Transverse colon (tissue), 4 donors: ENCODE measurements at regions not wholly inside any gene's neighbourhood (a gene's known extent, or its start where the extent isn't known, plus 50 kb on each side); places are given as distances from the start of the nearest gene placed in this dataset.

ENCODE experiments used
- DNase-seq: peaks from one replicate; pipeline ENCODE4 v3.0.0-alpha.2; 2019
- H3K27ac ChIP-seq, 4 donors: fragments of 200-600 bp; sonication (generic); 2 replicates each; pipeline ENCODE4 v1.5.1; 2016 to 2018; ENCODE audit warnings: inconsistent platforms in 4 of 4
- H3K27me3 ChIP-seq: fragments of 200-600 bp; sonication (generic); 2 replicates; pipeline ENCODE4 v1.5.1; 2017; ENCODE audit warnings: inconsistent platforms
- H3K36me3 ChIP-seq, 4 donors: fragments of 200-600 bp; sonication (generic); 2 replicates each; pipeline ENCODE4 v1.5.1; 2017 to 2019; ENCODE audit warnings: inconsistent platforms in 4 of 4
- H3K4me1 ChIP-seq, 4 donors: fragments of 200-600 bp; sonication (generic); 2 replicates each; pipeline ENCODE4 v1.5.1; 2017 to 2020; ENCODE audit warnings: inconsistent platforms in 4 of 4
- H3K4me3 ChIP-seq, 4 donors: fragments of 200-600 bp; sonication (generic); 1 replicate in 1 of 4; 2 replicates in 3 of 4; pipeline versions ENCODE4 v1.5.1 to v1.6.1; 2017 to 2019; ENCODE audit warnings: inconsistent platforms in 4 of 4
- H3K9me3 ChIP-seq, 2 donors: fragments of 200-600 bp; sonication (generic); 2 replicates each; pipeline ENCODE4 v1.5.1; 2017 to 2019; ENCODE audit warnings: inconsistent platforms in 2 of 2
- EP300 ChIP-seq: sonication (generic); formaldehyde crosslinking; IDR thresholded peaks from one replicate; pipeline ENCODE4 v1.6.1; 2017; ENCODE audit warnings: antibody characterized with exemption, low read depth
- POLR2A ChIP-seq: fragments of 450-650 bp; IDR thresholded peaks from one replicate; pipeline ENCODE4 v1.6.1; 2016; ENCODE audit warnings: antibody characterized with exemption, mild to moderate bottlenecking, moderate library complexity
- POLR2AphosphoS5 ChIP-seq, 3 donors: sonication (generic); formaldehyde crosslinking; IDR thresholded peaks; one replicate each; pipeline ENCODE4 v1.6.1; 2016; ENCODE audit warnings: antibody characterized with exemption in 3 of 3
- WGBS, 2 donors: methylation state at CpG; one replicate each; pipeline ENCODE4 v1.1.5; 2018; ENCODE audit warnings: low coverage in 1 of 2; 5-methylcytosine and 5-hydroxymethylcytosine counted together
- in situ Hi-C, 4 donors: fragments of 200-750 bp; cut with MboI; loops; one replicate each; pipeline versions ENCODE4 v1.15.0 to v1.15.1; 2017; ENCODE audit warnings: low sequenced_read_pairs in 3 of 4, low pct_ligation_motif_present in 1 of 4, low pct_unique_long_range_greater_than_20kb in 1 of 4
- intact Hi-C: fragments of 100-400 bp; cut with DNase I; formaldehyde crosslinking; loops from one replicate; pipeline ENCODE4 v1.15.1; 2023; ENCODE audit warnings: low total_unique reads
- TF ChIP-seq, protein P1 (sequence below), 5 experiments: fragments of 200-600 bp in 3 of 5; fragments of 450-650 bp in 2 of 5; sonication (generic) in 3 of 5; IDR thresholded peaks; 1 replicate in 2 of 5; 2 replicates in 3 of 5; pipeline ENCODE4 v1.5.1; 2016 to 2017; ENCODE audit warnings: antibody characterized with exemption in 5 of 5, inconsistent platforms in 3 of 5, mild to moderate bottlenecking in 2 of 5, moderate library complexity in 1 of 5

- Histone ChIP-seq H3K4me3 (no peak overlapping the region), H3K27ac (no peak overlapping the region), H3K36me3 (no peaks in the 10 kb centered on the region), H3K9me3 (no peaks in the 10 kb centered on the region), H3K27me3 (no peaks in the 10 kb centered on the region), H3K4me1 (no peaks in the 10 kb centered on the region)
- 76 to 93% methylated on average over 4 of the region's 4 CpGs for WGBS, 2 donors
- no peak for DNase-seq
- in situ Hi-C loops (no loop called here), intact Hi-C loops (no loop called here)
- TF ChIP-seq POLR2AphosphoS5 (IDR thresholded peaks at IDR 0.05) (no peak), EP300 (no peak), POLR2A (no peak)
- TF ChIP-seq, protein P1, sequence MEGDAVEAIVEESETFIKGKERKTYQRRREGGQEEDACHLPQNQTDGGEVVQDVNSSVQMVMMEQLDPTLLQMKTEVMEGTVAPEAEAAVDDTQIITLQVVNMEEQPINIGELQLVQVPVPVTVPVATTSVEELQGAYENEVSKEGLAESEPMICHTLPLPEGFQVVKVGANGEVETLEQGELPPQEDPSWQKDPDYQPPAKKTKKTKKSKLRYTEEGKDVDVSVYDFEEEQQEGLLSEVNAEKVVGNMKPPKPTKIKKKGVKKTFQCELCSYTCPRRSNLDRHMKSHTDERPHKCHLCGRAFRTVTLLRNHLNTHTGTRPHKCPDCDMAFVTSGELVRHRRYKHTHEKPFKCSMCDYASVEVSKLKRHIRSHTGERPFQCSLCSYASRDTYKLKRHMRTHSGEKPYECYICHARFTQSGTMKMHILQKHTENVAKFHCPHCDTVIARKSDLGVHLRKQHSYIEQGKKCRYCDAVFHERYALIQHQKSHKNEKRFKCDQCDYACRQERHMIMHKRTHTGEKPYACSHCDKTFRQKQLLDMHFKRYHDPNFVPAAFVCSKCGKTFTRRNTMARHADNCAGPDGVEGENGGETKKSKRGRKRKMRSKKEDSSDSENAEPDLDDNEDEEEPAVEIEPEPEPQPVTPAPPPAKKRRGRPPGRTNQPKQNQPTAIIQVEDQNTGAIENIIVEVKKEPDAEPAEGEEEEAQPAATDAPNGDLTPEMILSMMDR (IDR thresholded peaks at IDR 0.05) = no peak
Observed at GRCh38 chr2:5176764-5177163, 515.4 kb upstream of the SOX11 start.

DNA sequence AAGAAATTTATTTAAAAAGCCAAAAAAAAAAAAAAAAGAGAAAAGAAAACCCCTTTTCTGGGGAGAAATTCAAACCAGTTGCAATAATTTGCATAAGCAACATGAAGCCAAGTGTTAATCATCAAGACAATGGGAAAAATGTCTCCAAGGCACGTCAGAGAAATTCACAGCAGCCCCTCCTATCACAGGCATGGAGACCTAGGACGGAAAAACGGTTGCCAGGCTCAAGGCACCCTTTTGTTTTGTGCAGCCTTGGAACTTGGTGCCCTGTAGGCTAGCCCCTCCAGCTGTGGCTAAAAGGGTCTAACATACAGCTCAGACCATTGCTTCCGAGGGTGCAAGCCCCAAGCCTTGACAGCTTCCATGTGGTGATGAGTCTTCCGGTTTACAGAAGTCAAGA lies 509.2 kb upstream of the SOX11 start:
- WGBS, 2 donors = 50 to 82% methylated on average over 1 to 5 of the region's 5 CpGs
- TF ChIP-seq, protein P1 (IDR thresholded peaks at IDR 0.05) = no peak
- TF ChIP-seq EP300 (no peak), POLR2A (no peak), POLR2AphosphoS5 (IDR thresholded peaks at IDR 0.05) (no peak)
- Histone ChIP-seq H3K36me3 (no peaks in the 10 kb centered on the region), H3K27me3 (no peaks in the 10 kb centered on the region), H3K9me3 (peaks cover 0 to 6% of the 10 kb centered on the region in 2 donors), H3K4me3 (no peak overlapping the region), H3K27ac (no peak overlapping the region), H3K4me1 (no peaks in the 10 kb centered on the region)
- DNase-seq = no peak
- in situ Hi-C loops = no loop called here
- intact Hi-C loops = no loop called here

DNA sequence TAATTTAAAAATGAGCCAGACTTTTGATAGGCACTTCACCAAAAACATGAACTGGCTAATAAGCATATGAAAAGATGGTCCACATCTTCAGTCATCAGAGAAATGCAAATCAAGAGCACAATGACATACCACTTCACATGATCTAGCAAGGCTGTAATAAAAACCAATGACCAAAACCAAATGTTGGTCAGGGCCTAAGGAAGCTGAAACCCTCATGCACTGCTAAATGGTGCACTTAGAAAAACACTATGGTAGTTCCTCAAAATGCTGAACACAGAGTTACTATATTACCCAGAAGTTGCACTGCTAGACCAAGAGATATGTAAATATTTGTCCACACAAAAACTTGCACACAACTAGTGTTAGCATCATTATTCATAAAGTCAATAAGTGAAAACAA lies 504.9 kb upstream of the SOX11 start:
- peaks cover 0 to 6% of the 10 kb centered on the region in 2 donors for H3K9me3 ChIP-seq
- DNase-seq = no peak
- H3K4me1 ChIP-seq = no peaks in the 10 kb centered on the region
- no peaks in the 10 kb centered on the region for H3K36me3 ChIP-seq
- intact Hi-C loops (no loop called here), in situ Hi-C loops (no loop called here)
- no peak overlapping the region for H3K4me3 ChIP-seq
- TF ChIP-seq POLR2AphosphoS5 (IDR thresholded peaks at IDR 0.05) (no peak), POLR2A (no peak), EP300 (no peak)
- TF ChIP-seq, protein P1 (IDR thresholded peaks at IDR 0.05) = no peak
- H3K27me3 ChIP-seq = no peaks in the 10 kb centered on the region
- no peak overlapping the region for H3K27ac ChIP-seq

DNA sequence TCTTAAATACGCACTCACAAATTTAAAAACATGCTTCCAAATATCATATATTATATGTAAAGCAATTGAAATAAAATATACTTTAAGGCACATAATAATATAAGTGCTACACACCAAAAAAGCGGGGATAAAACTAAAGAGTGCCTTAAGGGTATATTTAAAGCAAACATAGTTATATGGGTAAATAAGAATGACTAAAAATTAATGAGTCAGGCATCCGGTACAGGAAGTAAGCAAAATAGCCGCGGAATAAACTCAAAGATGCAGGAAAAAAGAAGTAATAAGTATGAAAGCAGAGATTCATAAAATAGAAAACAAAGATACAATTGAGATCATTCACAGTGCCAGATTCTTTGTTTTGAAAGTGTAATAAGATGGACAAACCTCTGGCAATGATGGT lies 503.5 kb upstream of the SOX11 start:
- no peak overlapping the region for H3K4me3 ChIP-seq
- no peaks in the 10 kb centered on the region for H3K27me3 ChIP-seq
- no peak for DNase-seq
- in situ Hi-C loops = no loop called here
- intact Hi-C loops = no loop called here
- TF ChIP-seq POLR2AphosphoS5 (IDR thresholded peaks at IDR 0.05) = no peak
- no peak for TF ChIP-seq EP300
- TF ChIP-seq POLR2A = no peak
- TF ChIP-seq, protein P1 (IDR thresholded peaks at IDR 0.05) = no peak
- H3K27ac ChIP-seq = no peak overlapping the region
- no peaks in the 10 kb centered on the region for H3K4me1 ChIP-seq
- H3K36me3 ChIP-seq = no peaks in the 10 kb centered on the region
- peaks cover 0 to 2% of the 10 kb centered on the region in 2 donors for H3K9me3 ChIP-seq
- WGBS, 2 donors = 83 to 86% methylated on average over 5 of the region's 5 CpGs
